Transverse colon (tissue), 4 donors: ENCODE measurements at regions not wholly inside any gene's neighbourhood (a gene's known extent, or its start where the extent isn't known, plus 50 kb on each side); places are given as distances from the start of the nearest gene placed in this dataset.
"Not testable (repeated sequence)": the region's sequence is repeated elsewhere in the genome, so short reads cannot be mapped to it uniquely, and the experiment has no call there.

Experiments used
- DNase-seq: peaks from one replicate; pipeline ENCODE4 v3.0.0-alpha.2; 2019
- H3K27ac ChIP-seq, 4 donors: fragments of 200-600 bp; sonication (generic); 2 replicates each; pipeline ENCODE4 v1.5.1; 2016 to 2018; ENCODE audit warnings: inconsistent platforms in 4 of 4
- H3K27me3 ChIP-seq: fragments of 200-600 bp; sonication (generic); 2 replicates; pipeline ENCODE4 v1.5.1; 2017; ENCODE audit warnings: inconsistent platforms
- H3K36me3 ChIP-seq, 4 donors: fragments of 200-600 bp; sonication (generic); 2 replicates each; pipeline ENCODE4 v1.5.1; 2017 to 2019; ENCODE audit warnings: inconsistent platforms in 4 of 4
- H3K4me1 ChIP-seq, 4 donors: fragments of 200-600 bp; sonication (generic); 2 replicates each; pipeline ENCODE4 v1.5.1; 2017 to 2020; ENCODE audit warnings: inconsistent platforms in 4 of 4
- H3K4me3 ChIP-seq, 4 donors: fragments of 200-600 bp; sonication (generic); 1 replicate in 1 of 4; 2 replicates in 3 of 4; pipeline versions ENCODE4 v1.5.1 to v1.6.1; 2017 to 2019; ENCODE audit warnings: inconsistent platforms in 4 of 4
- H3K9me3 ChIP-seq, 2 donors: fragments of 200-600 bp; sonication (generic); 2 replicates each; pipeline ENCODE4 v1.5.1; 2017 to 2019; ENCODE audit warnings: inconsistent platforms in 2 of 2
- CTCF ChIP-seq, 5 experiments: fragments of 200-600 bp in 3 of 5; fragments of 450-650 bp in 2 of 5; sonication (generic) in 3 of 5; IDR thresholded peaks; 1 replicate in 2 of 5; 2 replicates in 3 of 5; pipeline ENCODE4 v1.5.1; 2016 to 2017; ENCODE audit warnings: antibody characterized with exemption in 5 of 5, inconsistent platforms in 3 of 5, mild to moderate bottlenecking in 2 of 5, moderate library complexity in 1 of 5
- EP300 ChIP-seq: sonication (generic); formaldehyde crosslinking; IDR thresholded peaks from one replicate; pipeline ENCODE4 v1.6.1; 2017; ENCODE audit warnings: antibody characterized with exemption, low read depth
- POLR2A ChIP-seq: fragments of 450-650 bp; IDR thresholded peaks from one replicate; pipeline ENCODE4 v1.6.1; 2016; ENCODE audit warnings: antibody characterized with exemption, mild to moderate bottlenecking, moderate library complexity
- POLR2AphosphoS5 ChIP-seq, 3 donors: sonication (generic); formaldehyde crosslinking; IDR thresholded peaks; one replicate each; pipeline ENCODE4 v1.6.1; 2016; ENCODE audit warnings: antibody characterized with exemption in 3 of 3
- WGBS, 2 donors: methylation state at CpG; one replicate each; pipeline ENCODE4 v1.1.5; 2018; ENCODE audit warnings: low coverage in 1 of 2; 5-methylcytosine and 5-hydroxymethylcytosine counted together
- in situ Hi-C, 4 donors: fragments of 200-750 bp; cut with MboI; loops; one replicate each; pipeline versions ENCODE4 v1.15.0 to v1.15.1; 2017; ENCODE audit warnings: low sequenced_read_pairs in 3 of 4, low pct_ligation_motif_present in 1 of 4, low pct_unique_long_range_greater_than_20kb in 1 of 4
- intact Hi-C: fragments of 100-400 bp; cut with DNase I; formaldehyde crosslinking; loops from one replicate; pipeline ENCODE4 v1.15.1; 2023; ENCODE audit warnings: low total_unique reads

DNA sequence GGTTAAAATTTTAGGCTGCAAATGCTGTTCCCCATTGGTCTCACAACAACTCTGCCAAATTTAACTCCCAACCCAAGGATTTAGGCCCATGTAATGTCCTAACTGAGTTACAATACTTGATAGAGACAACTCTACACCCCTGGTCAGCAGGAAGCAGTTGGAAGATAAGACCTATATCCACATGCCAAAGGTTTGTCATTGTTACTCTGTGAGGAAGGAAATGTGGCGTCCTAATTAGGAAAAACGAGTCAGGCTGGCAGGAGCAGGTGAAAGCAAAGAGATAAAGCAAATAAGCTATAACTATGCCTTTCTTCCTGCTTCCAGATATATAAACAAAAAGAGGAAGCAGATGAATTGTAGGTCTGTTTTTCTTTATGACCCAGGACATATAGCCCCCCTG is 69.1 kb downstream of the SPIN4 start:
- Histone ChIP-seq H3K4me1 (no peaks in the 10 kb centered on the region), H3K27me3 (no peaks in the 10 kb centered on the region), H3K27ac (no peak overlapping the region), H3K36me3 (no peaks in the 10 kb centered on the region), H3K4me3 (no peak overlapping the region), H3K9me3 (no peaks in the 10 kb centered on the region)
- WGBS, 2 donors = 26% methylated on average over 2 of the region's 2 CpGs; no CpG with 5 or more reads in 1 of the 2 donors
- in situ Hi-C loops (no loop called here), intact Hi-C loops (no loop called here)
- DNase-seq = no peak
- TF ChIP-seq POLR2AphosphoS5 (IDR thresholded peaks at IDR 0.05) (no peak), POLR2A (no peak), CTCF (IDR thresholded peaks at IDR 0.05) (no peak), EP300 (no peak)

- no peak for DNase-seq
- H3K27me3 ChIP-seq = no peaks in the 10 kb centered on the region
- intact Hi-C loops (no loop called here), in situ Hi-C loops (no loop called here)
- TF ChIP-seq EP300 = no peak
- no peak for TF ChIP-seq CTCF (IDR thresholded peaks at IDR 0.05)
- TF ChIP-seq POLR2A = no peak
- no peak for TF ChIP-seq POLR2AphosphoS5 (IDR thresholded peaks at IDR 0.05)
- WGBS, 2 donors = 60 to 70% methylated on average over 1 to 6 of the region's 6 CpGs
- H3K9me3 ChIP-seq = no peaks in the 10 kb centered on the region
- H3K36me3 ChIP-seq = no peaks in the 10 kb centered on the region
- no peaks in the 10 kb centered on the region for H3K4me1 ChIP-seq
- H3K4me3 ChIP-seq = no peak overlapping the region
- H3K27ac ChIP-seq = no peak overlapping the region
Measured at GRCh38 chrX:63281465-63281864, 69.7 kb downstream of the SPIN4 start.

DNA sequence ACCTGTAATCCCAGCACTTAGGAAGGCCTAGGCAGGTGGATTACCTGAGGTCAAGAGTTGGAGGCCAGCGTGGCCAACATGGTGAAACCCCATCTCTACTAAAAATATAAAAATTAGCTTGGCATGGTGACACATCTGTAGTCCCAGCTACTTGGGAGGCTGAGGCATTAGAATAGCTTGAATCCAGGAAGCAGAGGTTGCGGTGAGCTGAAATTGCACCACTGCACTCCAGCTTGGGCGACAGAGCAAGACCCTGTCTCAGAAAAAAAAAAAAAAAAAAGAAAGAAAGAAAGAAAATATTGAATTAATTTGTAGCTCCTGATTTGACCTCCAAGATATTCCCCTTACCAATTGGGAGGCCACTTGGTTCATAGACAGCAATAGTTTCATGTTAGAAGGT is 73.7 kb downstream of the SPIN4 start:
- H3K27ac ChIP-seq, DNase-seq, in situ Hi-C loops, intact Hi-C loops, H3K27me3 ChIP-seq, H3K9me3 ChIP-seq, H3K4me1 ChIP-seq, H3K36me3 ChIP-seq, H3K4me3 ChIP-seq: not testable (repeated sequence)
- WGBS, 2 donors = 78% methylated on average over 3 of the region's 3 CpGs; no CpG with 5 or more reads in 1 of the 2 donors

DNA sequence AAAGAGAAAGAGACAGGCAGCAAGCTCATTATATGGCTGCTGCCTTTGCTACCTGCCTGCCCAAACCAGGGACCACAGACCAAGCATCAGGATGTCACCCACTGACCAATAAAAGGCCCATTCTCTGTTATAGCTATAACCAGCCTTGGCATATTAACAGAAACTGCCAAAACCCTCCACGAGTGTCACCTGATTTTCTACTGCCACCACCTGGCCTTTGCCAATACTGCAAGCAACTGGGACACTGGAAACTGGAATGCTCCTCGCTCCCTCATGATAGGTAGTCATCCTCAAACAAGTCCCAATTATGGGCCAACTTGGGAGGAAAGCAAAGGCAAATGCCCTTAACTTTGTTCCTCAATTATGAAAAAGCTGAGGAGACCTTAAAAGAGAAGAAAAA is 76.0 kb downstream of the SPIN4 start:
- H3K27ac ChIP-seq = no peak overlapping the region
- 33% methylated on average over 2 of the region's 2 CpGs; no CpG with 5 or more reads in 1 of the 2 donors for WGBS, 2 donors
- no peaks in the 10 kb centered on the region for H3K36me3 ChIP-seq
- intact Hi-C loops (no loop called here), in situ Hi-C loops (no loop called here)
- H3K4me1 ChIP-seq = no peaks in the 10 kb centered on the region
- no peak overlapping the region for H3K4me3 ChIP-seq
- no peak for TF ChIP-seq POLR2A
- TF ChIP-seq CTCF (IDR thresholded peaks at IDR 0.05) = peak in 2 of 5 experiments; percentile 24 to 25
- TF ChIP-seq EP300 = no peak
- no peaks in the 10 kb centered on the region for H3K9me3 ChIP-seq
- peak; percentile 14 for DNase-seq
- H3K27me3 ChIP-seq = no peaks in the 10 kb centered on the region

DNA sequence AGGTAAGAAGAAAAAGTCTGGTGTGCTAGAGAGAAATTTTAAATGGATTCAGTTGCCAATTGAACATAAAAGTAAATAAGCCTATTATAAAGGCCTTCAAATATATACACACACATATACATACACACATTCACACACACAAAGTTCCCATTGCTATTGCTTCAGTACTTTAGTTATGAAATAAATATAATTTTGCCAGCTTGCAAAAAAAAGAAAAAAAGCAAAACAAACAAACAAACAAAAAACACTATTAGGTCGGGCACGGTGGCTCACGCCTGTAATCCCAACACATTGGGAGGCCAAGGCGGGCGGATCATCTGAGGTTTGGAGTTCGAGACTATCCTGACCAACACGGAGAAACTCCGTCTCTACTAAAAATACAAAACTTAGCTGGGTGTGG is 80.3 kb downstream of the SPIN4 start:
- in situ Hi-C loops = no loop called here
- intact Hi-C loops = no loop called here
- 92% methylated on average over 8 of the region's 8 CpGs; no CpG with 5 or more reads in 1 of the 2 donors for WGBS, 2 donors
- Histone ChIP-seq H3K27ac (no peak overlapping the region), H3K9me3 (no peaks in the 10 kb centered on the region), H3K4me3 (no peak overlapping the region), H3K27me3 (no peaks in the 10 kb centered on the region), H3K4me1 (no peaks in the 10 kb centered on the region), H3K36me3 (no peaks in the 10 kb centered on the region)
- TF ChIP-seq CTCF (IDR thresholded peaks at IDR 0.05) (no peak), EP300 (no peak), POLR2A (no peak), POLR2AphosphoS5 (IDR thresholded peaks at IDR 0.05) (no peak)
- no peak for DNase-seq
